ENCODE measurements at regions not wholly inside any gene's neighbourhood (a gene's known extent, or its start where the extent isn't known, plus 50 kb on each side); places are given as distances from the start of the nearest gene placed in this dataset.

DNA sequence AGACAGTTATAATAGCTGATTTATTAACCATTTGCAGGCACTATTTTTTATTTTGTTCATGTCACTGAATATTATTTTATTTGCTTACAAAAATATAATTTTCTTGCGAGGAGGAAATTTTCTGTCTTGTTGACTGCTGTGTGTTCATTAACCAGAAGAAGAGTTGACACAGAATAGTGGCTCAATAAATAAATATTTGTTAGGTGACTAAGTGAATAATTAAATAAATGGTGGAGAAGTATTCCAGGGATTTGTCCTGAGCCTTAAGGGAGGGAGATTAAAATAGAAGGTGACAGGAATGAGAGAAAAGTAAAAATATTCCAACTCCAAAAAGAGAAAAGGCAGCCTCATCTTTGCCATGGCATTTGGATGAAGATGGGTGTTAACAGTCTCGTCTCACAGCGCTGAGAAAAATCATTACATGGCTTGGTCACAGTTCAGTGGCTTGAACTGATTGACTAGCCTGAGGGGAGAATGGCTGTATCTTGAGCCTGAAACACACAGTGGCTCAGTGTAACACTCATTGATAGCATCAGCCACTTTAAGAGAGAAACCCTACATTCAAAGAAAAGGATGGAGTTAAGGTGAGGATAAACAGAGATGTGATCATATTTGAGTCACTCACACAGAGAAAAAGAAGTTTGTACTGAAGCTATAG, 449.9 kb upstream of the NAALADL2 start:
- no peaks in the 10 kb centered on the region for H3K9me3 ChIP-seq (ENCODE audit: control insufficient read depth, insufficient read depth, low read depth, low read length)
- no peaks in the 10 kb centered on the region for H4K20me1 ChIP-seq (ENCODE audit: control insufficient read depth, extremely low read depth, insufficient read depth, low read length)
- DNase-seq (ENCODE audit: low read depth in 2 of 2) = no peak
- no peak overlapping the region for H3K27ac ChIP-seq (ENCODE audit: insufficient read depth, low read length)
- H3K79me2 ChIP-seq (ENCODE audit: control insufficient read depth, insufficient read depth, low read length) = no peaks in the 10 kb centered on the region
- no peaks in the 10 kb centered on the region for H3K36me3 ChIP-seq (ENCODE audit: control insufficient read depth, insufficient read depth, low read length)
- H3K27me3 ChIP-seq (ENCODE audit: control insufficient read depth, insufficient read depth, low read length) = no peaks in the 10 kb centered on the region
- no peaks in the 10 kb centered on the region for H3K4me1 ChIP-seq (ENCODE audit: control insufficient read depth, extremely low read depth, insufficient read depth, low read length)
- no peak overlapping the region for H3K4me2 ChIP-seq (ENCODE audit: extremely low read depth, insufficient read depth, low read length)
- H3K4me3 ChIP-seq (replicated peaks in 1 of 4; ENCODE audit: control extremely low read depth in 1 of 4, insufficient read depth in 1 of 4, low read depth in 3 of 4, low read length in 4 of 4) = no peak overlapping the region
- H2AFZ ChIP-seq (ENCODE audit: low read length) = no peak overlapping the region
- no peak for TF ChIP-seq EZH2 (IDR thresholded peaks at IDR 0.05; ENCODE audit: low read length, missing control alignments)
- TF ChIP-seq, protein P1, sequence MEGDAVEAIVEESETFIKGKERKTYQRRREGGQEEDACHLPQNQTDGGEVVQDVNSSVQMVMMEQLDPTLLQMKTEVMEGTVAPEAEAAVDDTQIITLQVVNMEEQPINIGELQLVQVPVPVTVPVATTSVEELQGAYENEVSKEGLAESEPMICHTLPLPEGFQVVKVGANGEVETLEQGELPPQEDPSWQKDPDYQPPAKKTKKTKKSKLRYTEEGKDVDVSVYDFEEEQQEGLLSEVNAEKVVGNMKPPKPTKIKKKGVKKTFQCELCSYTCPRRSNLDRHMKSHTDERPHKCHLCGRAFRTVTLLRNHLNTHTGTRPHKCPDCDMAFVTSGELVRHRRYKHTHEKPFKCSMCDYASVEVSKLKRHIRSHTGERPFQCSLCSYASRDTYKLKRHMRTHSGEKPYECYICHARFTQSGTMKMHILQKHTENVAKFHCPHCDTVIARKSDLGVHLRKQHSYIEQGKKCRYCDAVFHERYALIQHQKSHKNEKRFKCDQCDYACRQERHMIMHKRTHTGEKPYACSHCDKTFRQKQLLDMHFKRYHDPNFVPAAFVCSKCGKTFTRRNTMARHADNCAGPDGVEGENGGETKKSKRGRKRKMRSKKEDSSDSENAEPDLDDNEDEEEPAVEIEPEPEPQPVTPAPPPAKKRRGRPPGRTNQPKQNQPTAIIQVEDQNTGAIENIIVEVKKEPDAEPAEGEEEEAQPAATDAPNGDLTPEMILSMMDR (conservative IDR thresholded peaks at IDR 0.05 in 1 of 2, IDR thresholded peaks at IDR 0.05 in 1 of 2; ENCODE audit: low read depth in 1 of 2, low read length in 2 of 2) = no peak
- no peak overlapping the region for H3K9ac ChIP-seq (ENCODE audit: insufficient read depth, low read length)

DNA sequence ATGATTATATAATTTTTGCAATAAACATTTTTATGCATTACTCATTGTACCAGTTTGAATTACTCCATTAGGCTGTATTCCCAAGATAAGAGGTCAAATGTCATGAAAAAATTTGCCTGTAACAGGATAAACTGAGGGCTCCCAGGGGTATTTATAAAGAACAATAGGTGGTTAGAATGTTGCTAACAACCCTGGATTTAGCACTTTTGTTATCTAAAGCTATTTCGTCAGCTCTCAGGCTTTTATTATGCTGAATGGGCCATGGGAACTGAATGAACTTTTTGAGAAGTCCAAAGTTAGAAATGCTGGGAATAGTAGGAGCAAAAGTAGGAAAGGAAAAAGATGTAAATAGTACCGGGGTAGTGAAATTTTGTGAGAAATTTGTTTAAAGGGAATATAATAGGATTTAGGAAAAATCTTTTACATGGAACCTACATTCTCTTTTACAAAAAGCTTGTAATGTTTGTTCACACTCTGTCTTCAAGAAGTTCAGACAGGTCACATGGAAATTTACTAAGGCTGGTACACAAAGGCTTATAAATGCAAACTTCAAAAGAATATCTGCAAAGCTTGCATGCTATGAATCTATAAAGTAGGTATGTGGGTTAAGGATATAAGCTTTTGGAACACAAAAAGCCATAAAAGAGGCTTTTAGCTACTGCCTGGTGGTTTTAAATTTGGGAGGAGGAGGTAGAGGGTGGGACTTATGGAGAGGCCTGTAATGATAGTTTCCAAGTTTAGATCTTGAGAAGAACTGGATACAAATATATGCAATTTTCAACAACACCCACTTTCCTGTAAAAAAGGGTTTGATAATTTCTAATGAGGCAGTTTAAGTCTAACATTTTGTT, 445.8 kb upstream of the NAALADL2 start:
- no peaks in the 10 kb centered on the region for H4K20me1 ChIP-seq (ENCODE audit: control insufficient read depth, extremely low read depth, insufficient read depth, low read length)
- H3K4me2 ChIP-seq (ENCODE audit: extremely low read depth, insufficient read depth, low read length) = no peak overlapping the region
- no peaks in the 10 kb centered on the region for H3K4me1 ChIP-seq (ENCODE audit: control insufficient read depth, extremely low read depth, insufficient read depth, low read length)
- no peaks in the 10 kb centered on the region for H3K9me3 ChIP-seq (ENCODE audit: control insufficient read depth, insufficient read depth, low read depth, low read length)
- no peak overlapping the region for H2AFZ ChIP-seq (ENCODE audit: low read length)
- no peak for DNase-seq (ENCODE audit: low read depth in 2 of 2)
- no peaks in the 10 kb centered on the region for H3K79me2 ChIP-seq (ENCODE audit: control insufficient read depth, insufficient read depth, low read length)
- H3K9ac ChIP-seq (ENCODE audit: insufficient read depth, low read length) = no peak overlapping the region
- no peaks in the 10 kb centered on the region for H3K36me3 ChIP-seq (ENCODE audit: control insufficient read depth, insufficient read depth, low read length)
- H3K27me3 ChIP-seq (ENCODE audit: control insufficient read depth, insufficient read depth, low read length) = no peaks in the 10 kb centered on the region
- TF ChIP-seq EZH2 (IDR thresholded peaks at IDR 0.05; ENCODE audit: low read length, missing control alignments) = no peak
- TF ChIP-seq, protein P1 (conservative IDR thresholded peaks at IDR 0.05 in 1 of 2, IDR thresholded peaks at IDR 0.05 in 1 of 2; ENCODE audit: low read depth in 1 of 2, low read length in 2 of 2) = no peak
- no peak overlapping the region for H3K4me3 ChIP-seq (replicated peaks in 1 of 4; ENCODE audit: control extremely low read depth in 1 of 4, insufficient read depth in 1 of 4, low read depth in 3 of 4, low read length in 4 of 4)
- H3K27ac ChIP-seq (ENCODE audit: insufficient read depth, low read length) = no peak overlapping the region

DNA sequence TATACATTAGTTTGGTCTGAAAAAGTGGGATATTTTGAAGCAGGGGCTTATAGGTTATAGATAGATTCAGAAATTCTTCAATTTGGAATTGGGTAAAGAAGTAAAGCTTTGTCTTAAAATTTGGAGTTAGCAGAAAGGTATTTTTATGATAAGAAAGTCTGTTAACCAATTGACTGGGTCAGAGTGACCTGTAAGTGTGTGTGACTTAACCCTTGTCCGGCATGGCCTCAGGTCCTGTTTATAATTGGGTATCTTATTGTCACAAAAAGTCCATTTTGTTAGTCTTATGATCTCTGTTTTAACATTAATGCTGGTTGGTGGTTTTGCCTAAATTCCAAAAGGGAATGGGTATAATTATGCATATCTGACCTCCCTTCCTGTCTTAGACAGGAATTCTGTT, 444.2 kb upstream of the NAALADL2 start:
- Histone ChIP-seq H2AFZ (ENCODE audit: low read length) (no peak overlapping the region), H3K27ac (ENCODE audit: insufficient read depth, low read length) (no peak overlapping the region), H3K4me3 (replicated peaks in 1 of 4; ENCODE audit: control extremely low read depth in 1 of 4, insufficient read depth in 1 of 4, low read depth in 3 of 4, low read length in 4 of 4) (no peak overlapping the region), H3K36me3 (ENCODE audit: control insufficient read depth, insufficient read depth, low read length) (no peaks in the 10 kb centered on the region), H3K79me2 (ENCODE audit: control insufficient read depth, insufficient read depth, low read length) (no peaks in the 10 kb centered on the region), H3K9ac (ENCODE audit: insufficient read depth, low read length) (no peak overlapping the region), H3K4me2 (ENCODE audit: extremely low read depth, insufficient read depth, low read length) (no peak overlapping the region), H4K20me1 (ENCODE audit: control insufficient read depth, extremely low read depth, insufficient read depth, low read length) (no peaks in the 10 kb centered on the region), H3K27me3 (ENCODE audit: control insufficient read depth, insufficient read depth, low read length) (no peaks in the 10 kb centered on the region), H3K4me1 (ENCODE audit: control insufficient read depth, extremely low read depth, insufficient read depth, low read length) (no peaks in the 10 kb centered on the region), H3K9me3 (ENCODE audit: control insufficient read depth, insufficient read depth, low read depth, low read length) (no peaks in the 10 kb centered on the region)
- no peak for DNase-seq (ENCODE audit: low read depth in 2 of 2)
- no peak for TF ChIP-seq EZH2 (IDR thresholded peaks at IDR 0.05; ENCODE audit: low read length, missing control alignments)
- TF ChIP-seq, protein P1 (conservative IDR thresholded peaks at IDR 0.05 in 1 of 2, IDR thresholded peaks at IDR 0.05 in 1 of 2; ENCODE audit: low read depth in 1 of 2, low read length in 2 of 2) = no peak

All from fibroblast of lung (primary cell).